SU-DHL-6 (cell line): ENCODE measurements at regions not wholly inside any gene's neighbourhood (a gene's known extent, or its start where the extent isn't known, plus 50 kb on each side); places are given as distances from the start of the nearest gene placed in this dataset.

ENCODE experiments used
- EZH2phosphoT487 ChIP-seq: fragments of 200-600 bp; sonication (generic), shearing (Covaris generic); conservative IDR thresholded peaks from 2 replicates; pipeline ENCODE4 v1.6.1; 2018; ENCODE audit warnings: mild to moderate bottlenecking, antibody characterized with exemption, low read length, moderate library complexity, mixed read lengths
- TF ChIP-seq, protein P1 (sequence below): fragments of 200-600 bp; sonication (generic); IDR thresholded peaks from one replicate; pipeline ENCODE4 v1.5.1; 2017; ENCODE audit warnings: antibody characterized with exemption, mild to moderate bottlenecking, low read length, moderate library complexity; ENCODE audit not compliant: insufficient read depth, poor library complexity, severe bottlenecking

DNA sequence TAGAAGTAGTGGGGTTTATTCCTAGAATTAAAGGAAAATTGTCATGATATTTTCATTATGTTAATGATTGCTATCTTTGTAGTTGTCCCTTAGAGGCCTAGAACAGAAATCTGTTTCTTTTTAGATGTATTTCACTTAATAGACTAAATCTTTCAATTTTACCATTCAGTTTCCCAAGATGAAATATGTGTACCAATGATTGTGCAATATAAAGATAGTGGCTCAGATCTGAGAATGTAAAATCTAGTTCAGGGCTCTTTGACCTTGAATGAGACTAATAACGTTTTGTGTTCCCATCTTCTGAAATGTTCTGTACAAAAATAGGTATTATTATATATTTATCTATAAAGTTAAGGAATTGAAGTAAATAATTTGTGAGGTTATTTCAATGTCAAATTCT, 947.9 kb downstream of the DTWD2 start:
- TF ChIP-seq, protein P1, sequence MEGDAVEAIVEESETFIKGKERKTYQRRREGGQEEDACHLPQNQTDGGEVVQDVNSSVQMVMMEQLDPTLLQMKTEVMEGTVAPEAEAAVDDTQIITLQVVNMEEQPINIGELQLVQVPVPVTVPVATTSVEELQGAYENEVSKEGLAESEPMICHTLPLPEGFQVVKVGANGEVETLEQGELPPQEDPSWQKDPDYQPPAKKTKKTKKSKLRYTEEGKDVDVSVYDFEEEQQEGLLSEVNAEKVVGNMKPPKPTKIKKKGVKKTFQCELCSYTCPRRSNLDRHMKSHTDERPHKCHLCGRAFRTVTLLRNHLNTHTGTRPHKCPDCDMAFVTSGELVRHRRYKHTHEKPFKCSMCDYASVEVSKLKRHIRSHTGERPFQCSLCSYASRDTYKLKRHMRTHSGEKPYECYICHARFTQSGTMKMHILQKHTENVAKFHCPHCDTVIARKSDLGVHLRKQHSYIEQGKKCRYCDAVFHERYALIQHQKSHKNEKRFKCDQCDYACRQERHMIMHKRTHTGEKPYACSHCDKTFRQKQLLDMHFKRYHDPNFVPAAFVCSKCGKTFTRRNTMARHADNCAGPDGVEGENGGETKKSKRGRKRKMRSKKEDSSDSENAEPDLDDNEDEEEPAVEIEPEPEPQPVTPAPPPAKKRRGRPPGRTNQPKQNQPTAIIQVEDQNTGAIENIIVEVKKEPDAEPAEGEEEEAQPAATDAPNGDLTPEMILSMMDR = no peak
- no peak for TF ChIP-seq EZH2phosphoT487
